GM18951 (cell line): ENCODE measurements at regions not wholly inside any gene's neighbourhood (a gene's known extent, or its start where the extent isn't known, plus 50 kb on each side); places are given as distances from the start of the nearest gene placed in this dataset.

ENCODE experiments used
- POLR2A ChIP-seq: IDR thresholded peaks from 4 replicates; pipeline ENCODE4 v1.6.1; 2011; ENCODE audit warnings: mild to moderate bottlenecking; ENCODE audit not compliant: insufficient read length, insufficient read depth; ENCODE audit errors: extremely low read depth
- in situ Hi-C: fragments of 300-500 bp; cut with MboI; formaldehyde crosslinking; loops from one replicate; pipeline ENCODE4 v1.12.0; 2022; ENCODE audit warnings: low sequenced_read_pairs, mixed read lengths, inconsistent platforms; ENCODE audit not compliant: unreplicated experiment

DNA sequence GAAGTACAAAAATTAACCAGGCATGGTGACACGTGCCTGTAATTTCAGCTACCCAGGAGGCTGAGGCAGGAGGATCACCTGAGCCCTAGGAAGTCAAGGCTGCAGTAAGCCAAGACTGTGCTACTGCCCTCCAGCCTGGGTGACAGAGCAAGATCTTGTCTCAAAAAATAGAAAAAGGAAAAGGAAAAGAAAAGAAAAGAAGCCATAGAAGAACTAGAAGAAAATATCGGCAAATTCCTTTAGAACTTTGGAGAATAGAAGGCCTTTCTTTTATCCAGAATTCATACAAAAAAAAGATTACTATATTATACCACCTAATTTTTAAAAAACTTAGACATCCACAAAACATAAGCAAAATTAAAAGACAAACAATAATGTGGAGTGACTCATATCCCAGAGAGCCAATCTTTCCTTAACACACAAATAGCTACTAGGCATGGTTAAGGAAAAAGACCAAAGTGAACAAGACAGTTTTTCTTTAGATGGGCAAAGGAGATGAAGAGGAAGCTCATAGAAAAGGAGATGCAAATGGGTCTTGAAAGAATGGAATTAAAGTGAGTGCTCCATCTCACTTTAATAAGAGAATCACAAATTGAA, 251.1 kb upstream of the IRF2BP2 start:
- in situ Hi-C loops, result no loop called here
- TF ChIP-seq POLR2A, result no peak

DNA sequence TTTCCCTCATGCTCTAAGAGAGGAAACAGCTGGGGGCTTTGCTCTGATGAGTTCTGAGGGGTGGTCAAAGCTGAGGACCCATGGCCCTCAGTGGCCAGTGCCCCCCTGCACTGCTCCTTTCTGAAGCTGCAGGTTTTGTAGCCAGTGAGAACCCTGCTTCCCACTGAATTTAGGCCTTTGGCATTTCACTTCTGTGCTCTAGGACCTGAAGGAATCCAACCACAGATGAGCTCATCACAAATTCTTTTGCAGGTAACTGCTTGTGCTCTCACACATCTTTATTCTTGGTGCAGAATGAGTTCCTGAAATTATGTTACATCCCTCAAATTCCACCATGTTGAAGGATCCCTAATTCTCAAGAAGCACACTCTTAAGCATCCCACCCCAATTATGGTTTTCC, 248.7 kb upstream of the IRF2BP2 start:
- in situ Hi-C loops, result no loop called here

DNA sequence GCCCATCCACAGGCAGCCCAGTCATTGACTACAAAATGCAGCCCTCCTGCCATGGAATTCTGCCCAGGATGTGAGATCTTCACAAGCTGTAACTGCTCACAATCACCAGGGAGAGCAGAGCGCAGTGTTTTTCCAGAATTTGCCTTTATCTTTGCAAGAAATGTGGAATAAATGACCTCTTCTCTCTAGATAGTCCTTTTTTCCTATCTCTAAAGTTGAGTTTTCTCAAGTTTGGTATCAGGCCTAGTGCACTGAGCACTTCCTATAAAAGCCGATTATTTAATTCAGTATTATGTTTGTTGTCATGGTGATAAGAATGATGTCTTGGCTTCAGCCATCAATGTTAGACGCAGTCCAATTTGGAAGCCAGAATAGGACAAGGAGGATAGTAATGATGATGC, 246.9 kb upstream of the IRF2BP2 start:
- in situ Hi-C loops, result no loop called here
- TF ChIP-seq POLR2A, result no peak

More for the DNA sequence above, 248.7 kb upstream of the IRF2BP2 start:
- TF ChIP-seq POLR2A, result no peak

DNA sequence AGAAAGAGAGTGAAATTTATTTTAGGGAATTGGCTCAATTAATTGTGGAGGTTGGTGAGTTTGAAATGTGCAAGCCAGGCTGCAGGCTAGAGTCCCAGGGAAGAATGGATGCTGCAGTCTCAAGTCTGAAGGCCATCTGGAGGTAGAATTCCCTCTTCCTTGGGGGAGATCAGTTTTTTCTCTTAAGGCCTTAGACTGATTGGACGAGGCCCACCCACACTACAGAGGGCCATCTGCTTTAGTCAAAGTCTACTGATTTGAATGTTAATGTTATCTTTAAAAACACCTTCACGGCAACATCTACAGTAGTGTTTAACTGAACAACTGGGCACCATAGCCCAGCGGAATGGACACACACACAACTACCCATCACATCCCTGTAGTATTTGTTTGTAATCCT, 245.9 kb upstream of the IRF2BP2 start:
- no peak for TF ChIP-seq POLR2A
- in situ Hi-C loops, result no loop called here

DNA sequence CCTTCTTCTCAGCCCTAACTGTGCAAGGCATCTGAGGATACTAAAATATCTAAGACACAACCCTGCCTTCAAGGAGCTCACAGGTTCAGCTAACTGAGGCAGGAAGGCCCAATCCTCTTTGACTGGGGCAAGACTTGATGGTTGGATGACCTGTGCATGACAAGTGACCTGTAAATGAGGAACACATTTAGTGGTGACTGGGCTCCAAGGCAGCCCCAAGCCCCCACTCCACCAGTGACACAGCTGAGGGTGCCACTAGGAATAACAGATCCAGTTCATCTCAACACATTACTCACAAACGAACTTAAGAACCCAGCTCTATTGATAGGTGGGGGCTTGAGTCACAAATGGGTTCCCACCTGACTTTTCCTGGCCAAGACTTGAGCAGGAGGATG, 244.7 kb upstream of the IRF2BP2 start:
- no peak for TF ChIP-seq POLR2A
- in situ Hi-C loops, result no loop called here

DNA sequence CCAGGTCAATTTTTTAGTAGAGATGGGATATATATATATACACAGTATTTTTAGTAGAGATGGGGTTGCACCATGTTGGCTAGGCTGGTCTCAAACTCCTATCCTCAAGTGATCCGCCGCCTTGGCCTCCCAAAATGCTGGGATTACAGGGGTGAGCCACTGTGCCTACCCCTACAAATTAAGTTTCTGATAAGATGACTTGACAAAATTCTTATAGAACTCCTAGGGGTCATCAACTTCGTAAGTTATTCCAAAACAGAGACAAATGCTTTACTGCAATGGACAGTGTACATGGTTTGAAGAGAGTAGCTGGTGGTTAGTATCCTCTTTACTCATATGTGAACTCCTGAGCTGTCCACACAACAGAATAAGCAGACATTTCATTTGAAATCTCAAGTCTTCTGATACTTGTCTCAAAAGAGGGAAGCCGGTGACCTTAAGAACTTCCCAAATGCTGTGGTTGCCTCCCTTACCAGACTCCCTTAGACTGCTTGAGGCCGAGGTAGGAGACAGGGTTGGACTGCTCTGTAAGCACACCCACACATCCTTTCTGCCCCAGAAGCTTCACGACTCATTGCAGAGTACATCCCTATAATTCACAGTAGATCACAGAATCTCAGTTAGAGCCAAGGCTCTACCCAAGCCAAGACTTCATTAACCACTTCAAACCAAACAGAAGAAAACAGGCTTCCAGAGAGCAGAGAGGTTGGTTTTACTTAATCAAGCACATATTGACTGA, 244.1 kb upstream of the IRF2BP2 start:
- in situ Hi-C loops, result no loop called here

DNA sequence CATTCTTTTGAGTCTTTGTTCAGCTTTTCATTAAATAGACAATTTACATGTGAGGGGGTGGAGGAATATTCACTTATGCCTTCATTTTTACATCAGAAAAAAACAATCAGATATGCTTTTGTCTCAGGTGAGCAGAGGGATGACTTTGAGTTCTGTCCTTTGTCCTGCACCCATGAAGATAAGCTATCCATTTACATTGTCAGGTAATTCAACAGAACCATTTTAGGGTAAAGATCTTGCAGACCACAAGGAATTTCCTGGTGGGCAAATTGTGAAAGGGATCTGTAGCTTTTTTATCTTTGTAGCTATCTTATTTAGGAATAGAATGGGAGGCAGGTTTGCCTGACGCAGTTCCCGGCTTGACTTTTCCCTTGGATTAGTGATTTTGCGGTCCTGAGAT, 242.7 kb upstream of the IRF2BP2 start:
- in situ Hi-C loops, result no loop called here
- no peak for TF ChIP-seq POLR2A

More for the DNA sequence above, 244.1 kb upstream of the IRF2BP2 start:
- TF ChIP-seq POLR2A, result no peak

DNA sequence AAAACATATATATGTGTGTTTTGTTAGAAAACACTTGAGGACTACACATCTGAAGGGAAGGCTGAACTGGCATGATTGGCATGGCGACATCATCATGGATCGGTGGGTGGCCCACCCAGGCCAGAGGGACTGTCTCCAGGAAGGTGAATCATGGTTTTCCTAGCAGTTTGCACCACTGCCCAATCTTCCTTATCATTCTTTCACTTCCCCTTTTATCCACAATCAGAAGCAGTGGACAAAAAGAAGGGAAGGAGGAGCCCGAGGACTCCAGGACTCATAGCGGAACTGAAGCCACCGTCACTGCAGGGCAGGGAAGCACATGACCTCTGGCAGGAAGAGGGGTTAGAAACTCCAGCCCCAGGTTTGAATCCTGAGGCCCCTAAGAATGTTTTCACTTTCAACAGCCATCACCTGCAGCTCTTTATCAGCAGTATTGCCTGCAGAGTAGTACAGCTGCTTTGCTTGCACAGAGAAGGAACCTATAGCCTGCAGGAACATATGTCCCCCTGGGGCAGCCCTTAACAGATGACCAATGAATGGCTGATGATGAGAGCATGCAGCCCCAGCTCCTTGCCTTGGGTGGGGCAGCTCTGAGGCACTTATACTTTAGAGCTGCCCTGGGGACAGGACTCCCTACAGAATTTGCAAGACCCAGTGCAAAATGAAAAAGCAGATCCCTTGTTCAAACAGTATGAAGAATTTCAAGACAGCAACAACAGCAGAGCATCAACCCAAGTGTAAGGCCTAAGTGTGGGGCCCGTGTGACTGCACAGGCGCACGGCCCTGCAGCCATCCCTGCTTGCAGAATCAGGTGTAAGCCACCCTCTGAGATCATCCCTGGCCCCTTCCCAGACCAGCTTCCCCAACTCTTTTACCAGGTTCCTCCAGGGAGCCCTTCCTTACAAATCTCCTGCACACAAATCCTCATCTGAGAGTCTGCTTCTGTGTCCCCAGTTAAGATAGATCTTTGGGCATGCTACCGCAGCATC, 241.8 kb upstream of the IRF2BP2 start:
- in situ Hi-C loops, result no loop called here
- no peak for TF ChIP-seq POLR2A

DNA sequence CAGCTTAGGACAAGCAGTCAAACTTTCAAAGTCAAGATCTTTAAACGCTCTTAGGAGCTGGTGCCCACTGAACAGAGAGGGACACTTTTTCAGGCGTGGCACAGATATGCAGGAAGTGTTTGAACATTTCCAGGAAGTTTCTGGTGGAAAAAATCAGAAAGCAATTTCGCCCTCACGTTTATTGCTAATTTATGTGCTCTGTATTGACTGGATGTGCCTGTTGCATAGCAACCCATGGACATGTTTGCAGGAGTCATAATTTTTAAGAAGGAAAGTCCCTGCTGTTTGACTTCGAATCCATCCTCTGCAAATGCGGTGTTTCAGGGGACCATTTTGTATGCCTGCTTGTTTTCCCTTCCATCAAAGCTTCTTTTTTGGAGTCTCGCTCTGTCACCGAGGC, 239.9 kb upstream of the IRF2BP2 start:
- no peak for TF ChIP-seq POLR2A
- in situ Hi-C loops, result loop anchor here (10.0 to 25.0 kb wide), 2 partner anchors 85 to 237 kb away; no protein-coding TSS in a partner anchor

DNA sequence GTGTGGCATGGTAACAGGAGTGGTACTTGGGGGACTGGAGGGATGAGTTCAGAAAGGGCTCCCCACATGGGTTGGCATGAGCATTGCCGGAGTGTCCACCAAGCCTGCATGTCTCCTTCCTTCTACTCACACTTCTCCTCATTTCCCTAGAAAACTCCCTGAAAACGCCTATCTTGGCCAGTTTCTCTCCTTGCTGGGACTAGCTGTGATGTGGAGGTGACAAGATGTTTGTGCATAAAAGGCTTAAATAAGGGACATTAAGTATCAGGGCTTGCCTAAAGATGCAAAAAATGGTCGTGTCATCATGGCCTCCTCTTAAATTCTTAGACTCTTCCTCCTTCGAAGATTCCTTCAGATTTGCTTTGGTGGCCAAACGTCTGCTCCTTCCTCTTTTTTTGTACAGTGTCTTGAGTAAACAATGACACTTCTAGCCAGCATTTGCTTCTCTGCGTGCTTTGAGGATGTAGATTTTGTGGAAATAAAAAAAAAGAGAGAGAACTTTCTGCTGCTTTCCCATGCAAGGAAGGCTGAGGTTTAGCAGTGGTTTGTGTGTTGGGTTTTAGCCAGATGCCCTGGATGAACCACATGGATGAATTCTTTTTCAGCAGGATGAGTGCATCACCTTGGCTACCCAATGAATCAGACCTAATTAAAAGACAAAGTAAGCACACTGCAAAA, 239.1 kb upstream of the IRF2BP2 start:
- no peak for TF ChIP-seq POLR2A
- in situ Hi-C loops, result loop anchor here (10.0 to 25.0 kb wide), 2 partner anchors 84 to 238 kb away; no protein-coding TSS in a partner anchor

DNA sequence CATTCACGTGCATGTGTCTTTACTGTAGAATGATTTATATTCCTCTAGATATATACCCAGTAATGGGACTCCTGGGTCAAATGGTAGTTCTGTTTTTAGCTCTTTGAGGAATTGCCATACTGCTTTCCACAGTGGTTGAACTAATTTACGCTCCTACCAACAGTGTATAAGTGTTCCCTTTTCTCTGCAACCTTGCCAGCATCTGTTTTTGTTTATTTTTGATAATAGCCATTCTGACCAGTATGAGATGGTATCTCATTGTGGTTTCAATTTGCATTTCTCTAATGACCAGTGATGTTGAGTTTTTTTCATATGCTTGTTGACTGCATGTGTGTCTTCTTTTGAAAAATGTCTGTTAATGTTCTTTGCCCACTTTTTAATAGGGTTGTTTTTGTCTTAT, 236.8 kb upstream of the IRF2BP2 start:
- in situ Hi-C loops, result loop anchor here (10.0 to 25.0 kb wide), 2 partner anchors 82 to 240 kb away; no protein-coding TSS in a partner anchor

DNA sequence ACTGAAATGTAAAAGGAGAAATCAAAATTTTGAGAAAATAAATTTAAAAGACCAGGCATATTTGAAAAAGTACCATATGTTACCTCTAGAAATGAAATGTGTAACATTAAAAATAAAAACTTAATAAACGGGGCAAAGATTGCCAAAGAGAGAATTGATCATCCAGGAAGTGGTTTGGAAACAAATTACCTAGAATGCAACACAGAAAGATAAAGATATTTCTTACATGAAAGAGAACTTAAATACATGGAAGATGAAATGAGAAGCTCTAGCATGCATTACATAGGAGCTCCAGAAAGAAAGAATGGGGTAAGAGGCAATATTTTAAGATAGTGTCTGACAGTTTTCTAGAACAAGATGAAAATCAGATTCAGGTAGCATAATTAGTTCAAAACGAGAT, 235.9 kb upstream of the IRF2BP2 start:
- no peak for TF ChIP-seq POLR2A
- in situ Hi-C loops, result loop anchor here (10.0 to 25.0 kb wide), 2 partner anchors 81 to 241 kb away; no protein-coding TSS in a partner anchor
